Liver (tissue), 3 donors: ENCODE measurements at regions not wholly inside any gene's neighbourhood (a gene's known extent, or its start where the extent isn't known, plus 50 kb on each side); places are given as distances from the start of the nearest gene placed in this dataset.

Source experiments
- CTCF ChIP-seq: fragments of 150-350 bp; IDR thresholded peaks from 2 replicates; pipeline ENCODE4 v1.5.1; 2017; ENCODE audit warnings: improper control_type of control experiment, low read depth, low read length; ENCODE audit not compliant: missing input control
- FOXA1 ChIP-seq: IDR thresholded peaks from 2 replicates; pipeline ENCODE4 v1.6.1; 2016; ENCODE audit warnings: antibody characterized with exemption
- GABPA ChIP-seq, 2 donors: IDR thresholded peaks in 1 of 2; conservative IDR thresholded peaks in 1 of 2; 2 replicates each; pipeline ENCODE4 v1.6.1; 2016; ENCODE audit warnings: antibody characterized with exemption in 2 of 2, mild to moderate bottlenecking in 1 of 2, moderate library complexity in 1 of 2
- HNF4G ChIP-seq: IDR thresholded peaks from 2 replicates; pipeline ENCODE4 v1.6.1; 2016; ENCODE audit warnings: antibody characterized with exemption
- JUND ChIP-seq, 2 donors: IDR thresholded peaks; 2 replicates each; pipeline ENCODE4 v1.6.1; 2016; ENCODE audit warnings: antibody characterized with exemption in 2 of 2
- MAX ChIP-seq: IDR thresholded peaks from 2 replicates; pipeline ENCODE4 v1.6.1; 2016; ENCODE audit warnings: antibody characterized with exemption
- RAD21 ChIP-seq, 2 donors: IDR thresholded peaks; 2 replicates each; pipeline ENCODE4 v1.6.1; 2016; ENCODE audit warnings: antibody characterized with exemption in 2 of 2, mild to moderate bottlenecking in 2 of 2
- REST ChIP-seq: IDR thresholded peaks from 2 replicates; pipeline ENCODE4 v1.6.1; 2016; ENCODE audit warnings: antibody characterized with exemption, mild to moderate bottlenecking
- RXRA ChIP-seq, 2 donors: IDR thresholded peaks; 2 replicates each; pipeline ENCODE4 v1.6.1; 2017 to 2018; ENCODE audit warnings: antibody characterized with exemption in 2 of 2, mild to moderate bottlenecking in 1 of 2
- TAF1 ChIP-seq: conservative IDR thresholded peaks from 2 replicates; pipeline ENCODE4 v1.6.1; 2016; ENCODE audit warnings: antibody characterized with exemption, mild to moderate bottlenecking
- YY1 ChIP-seq: IDR thresholded peaks from 2 replicates; pipeline ENCODE4 v1.6.1; 2016; ENCODE audit warnings: antibody characterized with exemption, mild to moderate bottlenecking
- donor health status: healthy.
- donor health status: healthy.

GRCh38 chr21:35796844-35797243 is 263.5 kb downstream of the SETD4 start:
- TF ChIP-seq CTCF (no peak), JUND (IDR thresholded peaks at IDR 0.05) (no peak), GABPA (IDR thresholded peaks at IDR 0.05 in 1 of 2, conservative IDR thresholded peaks at IDR 0.05 in 1 of 2) (no peak), RAD21 (IDR thresholded peaks at IDR 0.05) (no peak), MAX (no peak), REST (no peak), TAF1 (no peak), YY1 (no peak), FOXA1 (no peak), HNF4G (no peak), RXRA (IDR thresholded peaks at IDR 0.05) (no peak)
